PC-9 (cell line): ENCODE measurements at regions not wholly inside any gene's neighbourhood (a gene's known extent, or its start where the extent isn't known, plus 50 kb on each side); places are given as distances from the start of the nearest gene placed in this dataset.

Experiments used
- EZH2 ChIP-seq: fragments of 200-600 bp; sonication (generic); IDR thresholded peaks from 2 replicates; pipeline ENCODE4 v1.8.0; 2017; ENCODE audit warnings: antibody characterized with exemption, low read depth
- TF ChIP-seq, protein P1 (sequence below): fragments of 200-600 bp; sonication (generic); conservative IDR thresholded peaks from 2 replicates; pipeline ENCODE4 v1.6.1; 2017; ENCODE audit warnings: mixed run types, antibody characterized with exemption, mild to moderate bottlenecking, moderate library complexity

DNA sequence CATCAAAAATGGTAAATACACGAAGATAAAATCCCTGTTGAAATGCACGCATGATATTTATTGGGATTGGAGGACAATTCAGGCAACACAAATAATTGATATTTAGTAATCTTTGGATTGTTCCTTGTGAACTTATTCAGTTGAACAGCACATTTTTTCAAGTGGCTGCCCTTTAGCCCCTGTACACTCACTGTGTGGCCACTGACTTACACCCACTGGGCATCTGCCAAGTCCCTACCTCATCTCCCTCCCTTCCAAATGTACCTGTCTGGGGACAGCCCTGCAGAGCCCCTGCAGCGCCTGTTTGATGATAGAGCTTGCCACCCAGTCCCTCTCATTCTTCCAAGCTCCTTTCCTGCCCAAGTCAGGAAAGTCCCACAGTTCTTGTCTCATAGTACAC, 154.3 kb downstream of the GLUL start:
- TF ChIP-seq, protein P1, sequence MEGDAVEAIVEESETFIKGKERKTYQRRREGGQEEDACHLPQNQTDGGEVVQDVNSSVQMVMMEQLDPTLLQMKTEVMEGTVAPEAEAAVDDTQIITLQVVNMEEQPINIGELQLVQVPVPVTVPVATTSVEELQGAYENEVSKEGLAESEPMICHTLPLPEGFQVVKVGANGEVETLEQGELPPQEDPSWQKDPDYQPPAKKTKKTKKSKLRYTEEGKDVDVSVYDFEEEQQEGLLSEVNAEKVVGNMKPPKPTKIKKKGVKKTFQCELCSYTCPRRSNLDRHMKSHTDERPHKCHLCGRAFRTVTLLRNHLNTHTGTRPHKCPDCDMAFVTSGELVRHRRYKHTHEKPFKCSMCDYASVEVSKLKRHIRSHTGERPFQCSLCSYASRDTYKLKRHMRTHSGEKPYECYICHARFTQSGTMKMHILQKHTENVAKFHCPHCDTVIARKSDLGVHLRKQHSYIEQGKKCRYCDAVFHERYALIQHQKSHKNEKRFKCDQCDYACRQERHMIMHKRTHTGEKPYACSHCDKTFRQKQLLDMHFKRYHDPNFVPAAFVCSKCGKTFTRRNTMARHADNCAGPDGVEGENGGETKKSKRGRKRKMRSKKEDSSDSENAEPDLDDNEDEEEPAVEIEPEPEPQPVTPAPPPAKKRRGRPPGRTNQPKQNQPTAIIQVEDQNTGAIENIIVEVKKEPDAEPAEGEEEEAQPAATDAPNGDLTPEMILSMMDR: no peak
- no peak for TF ChIP-seq EZH2
